ENCODE measurements at regions not wholly inside any gene's neighbourhood (a gene's known extent, or its start where the extent isn't known, plus 50 kb on each side); places are given as distances from the start of the nearest gene placed in this dataset.

DNA sequence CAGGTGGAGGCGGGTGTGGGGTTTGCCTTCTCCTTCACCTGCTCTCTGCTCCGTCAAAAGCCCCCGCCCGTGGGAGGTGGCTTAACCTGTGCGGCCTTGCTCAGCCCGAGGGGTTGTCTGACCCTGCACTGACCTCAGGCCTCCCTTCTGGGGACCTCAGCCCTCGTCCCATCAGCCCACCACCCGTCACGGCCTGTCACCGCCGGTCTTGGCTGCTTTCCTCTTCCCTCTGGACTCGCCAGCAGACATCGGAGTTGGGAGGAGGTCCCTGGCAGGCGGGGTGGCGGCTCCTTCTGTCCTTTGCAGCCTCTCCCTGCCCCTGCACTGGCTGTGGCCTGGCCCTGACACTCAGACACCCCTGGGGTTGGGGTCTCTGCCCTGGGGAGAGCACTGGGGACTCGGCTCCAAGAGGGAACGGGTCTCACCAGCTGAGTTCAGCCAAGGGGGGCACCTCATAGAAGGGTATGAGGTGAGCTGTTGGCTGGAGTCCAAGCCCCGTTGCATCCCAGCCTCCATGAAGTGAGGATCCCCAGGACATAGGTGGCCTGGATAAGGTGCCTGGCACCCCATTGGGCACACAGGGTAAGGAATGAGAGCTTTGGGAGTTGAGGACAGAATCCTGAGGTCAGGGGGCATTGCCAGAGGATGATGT is 999.6 kb downstream of the BRD1 start:
- H3K27ac ChIP-seq: no peak overlapping the region
- ATAC-seq (no peak), DNase-seq (no peak)
- TF ChIP-seq CTCF (IDR thresholded peaks at IDR 0.05): no peak
- H3K4me3 ChIP-seq: no peak overlapping the region
- H3K36me3 ChIP-seq (ENCODE audit: insufficient read depth in 1 of 2, low read depth in 1 of 2): no peaks in the 10 kb centered on the region
- H3K4me1 ChIP-seq: no peaks in the 10 kb centered on the region
- H3K9me3 ChIP-seq: peaks cover 6% of the 10 kb centered on the region
- H3K27me3 ChIP-seq (ENCODE audit: insufficient read depth in 3 of 3, low read length in 2 of 3): peaks cover 0 to 22% (median 7%) of the 10 kb centered on the region in 3 donors
- WGBS, 3 donors: 43 to 52% (median 43%) methylated on average over 18 of the region's 18 CpGs
- intact Hi-C loops (cut with DNase I): no loop called here

DNA sequence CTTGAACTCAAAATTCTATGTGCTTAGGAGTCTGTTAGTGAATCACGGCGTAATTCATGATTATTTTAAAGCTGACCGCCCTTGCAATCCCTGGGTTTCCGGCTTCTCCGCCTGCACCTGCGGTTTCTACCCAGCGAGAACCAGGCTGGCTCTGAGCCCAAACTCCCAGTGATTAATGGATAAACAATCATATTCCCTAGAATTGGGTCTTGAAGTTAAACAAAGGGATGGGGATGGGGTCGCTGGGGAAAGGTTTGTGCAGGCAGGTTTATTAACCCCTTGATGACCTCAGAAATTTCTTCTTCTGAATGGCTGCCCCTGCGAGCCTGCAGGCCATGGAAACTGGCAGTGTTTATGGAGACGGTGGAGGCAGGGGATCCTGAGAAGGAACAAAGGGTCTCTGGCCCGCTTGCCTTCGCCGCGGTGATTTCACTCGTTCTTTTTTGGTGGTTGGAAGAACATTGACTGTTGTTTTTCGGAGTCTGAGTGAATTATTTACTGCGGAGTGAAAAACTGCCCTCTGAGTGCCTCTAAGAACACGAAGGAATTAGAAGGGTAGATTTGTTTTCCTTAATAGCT is 1000.3 kb downstream of the BRD1 start:
- peaks cover 5% of the 10 kb centered on the region for H3K9me3 ChIP-seq
- TF ChIP-seq CTCF (IDR thresholded peaks at IDR 0.05): no peak
- DNase-seq: no peak
- H3K36me3 ChIP-seq (ENCODE audit: insufficient read depth in 1 of 2, low read depth in 1 of 2): no peaks in the 10 kb centered on the region
- WGBS, 3 donors: 49 to 60% (median 58%) methylated on average over 18 of the region's 18 CpGs
- no peak overlapping the region for H3K27ac ChIP-seq
- H3K27me3 ChIP-seq (ENCODE audit: insufficient read depth in 3 of 3, low read length in 2 of 3): peaks cover 0 to 22% (median 7%) of the 10 kb centered on the region in 3 donors
- no peaks in the 10 kb centered on the region for H3K4me1 ChIP-seq
- no peak for ATAC-seq
- intact Hi-C loops (cut with DNase I): no loop called here
- no peak overlapping the region for H3K4me3 ChIP-seq

- DNase-seq (no peak), ATAC-seq (no peak)
- Histone ChIP-seq H3K27me3 (ENCODE audit: insufficient read depth in 3 of 3, low read length in 2 of 3) (peaks cover 0 to 22% (median 7%) of the 10 kb centered on the region in 3 donors), H3K4me1 (no peaks in the 10 kb centered on the region), H3K4me3 (no peak overlapping the region), H3K36me3 (ENCODE audit: insufficient read depth in 1 of 2, low read depth in 1 of 2) (no peaks in the 10 kb centered on the region), H3K27ac (no peak overlapping the region), H3K9me3 (peaks cover 5% of the 10 kb centered on the region)
- no peak for TF ChIP-seq CTCF (IDR thresholded peaks at IDR 0.05)
- intact Hi-C loops (cut with DNase I): no loop called here
- 85 to 88% (median 85%) methylated on average over 9 of the region's 9 CpGs for WGBS, 3 donors
Observed at GRCh38 chr22:48826546-48826945, 1001.1 kb downstream of the BRD1 start.

- no peak overlapping the region for H3K27ac ChIP-seq
- ATAC-seq (no peak), DNase-seq (no peak)
- 74 to 75% (median 74%) methylated on average over 25 of the region's 25 CpGs for WGBS, 3 donors
- H3K4me1 ChIP-seq: no peaks in the 10 kb centered on the region
- H3K9me3 ChIP-seq: no peaks in the 10 kb centered on the region
- intact Hi-C loops (cut with DNase I): no loop called here
- H3K36me3 ChIP-seq (ENCODE audit: insufficient read depth in 1 of 2, low read depth in 1 of 2): no peaks in the 10 kb centered on the region
- TF ChIP-seq CTCF (IDR thresholded peaks at IDR 0.05): no peak
- H3K27me3 ChIP-seq (ENCODE audit: insufficient read depth in 3 of 3, low read length in 2 of 3): peaks cover 0 to 22% (median 7%) of the 10 kb centered on the region in 3 donors
- H3K4me3 ChIP-seq: no peak overlapping the region
Observed at GRCh38 chr22:48825802-48826520, 1001.7 kb downstream of the BRD1 start.

Measured in psoas muscle (tissue), 7 donors.